ENCODE measurements at regions not wholly inside any gene's neighbourhood (a gene's known extent, or its start where the extent isn't known, plus 50 kb on each side); places are given as distances from the start of the nearest gene placed in this dataset.
"Not testable (repeated sequence)": the region's sequence is repeated elsewhere in the genome, so short reads cannot be mapped to it uniquely, and the experiment has no call there.

- no peak overlapping the region for H3K4me3 ChIP-seq (ENCODE audit: low read depth in 1 of 2, low read length in 2 of 2)
- no peaks in the 10 kb centered on the region for H3K9me3 ChIP-seq (ENCODE audit: low read length)
- no peaks in the 10 kb centered on the region for H3K4me1 ChIP-seq (ENCODE audit: insufficient read depth, low read length)
- no peak overlapping the region for H3K9ac ChIP-seq (ENCODE audit: low read length)
- no peak overlapping the region for H3K27ac ChIP-seq (ENCODE audit: low read depth, low read length)
- no peaks in the 10 kb centered on the region for H3K36me3 ChIP-seq (ENCODE audit: insufficient read depth, low read length)
- no peaks in the 10 kb centered on the region for H3K27me3 ChIP-seq (ENCODE audit: control insufficient read depth in 1 of 2, insufficient read depth in 2 of 2, low read length in 2 of 2)
Observed at GRCh38 chr13:86486582-86486981, 687.4 kb upstream of the SLITRK6 start.

GRCh38 chr13:86491121-86491520 lies 691.9 kb upstream of the SLITRK6 start:
- no peak overlapping the region for H3K9ac ChIP-seq (ENCODE audit: low read length)
- no peak overlapping the region for H3K27ac ChIP-seq (ENCODE audit: low read depth, low read length)
- no peaks in the 10 kb centered on the region for H3K9me3 ChIP-seq (ENCODE audit: low read length)
- H3K4me3 ChIP-seq (ENCODE audit: low read depth in 1 of 2, low read length in 2 of 2), result no peak overlapping the region
- H3K36me3 ChIP-seq (ENCODE audit: insufficient read depth, low read length), result no peaks in the 10 kb centered on the region
- H3K4me1 ChIP-seq (ENCODE audit: insufficient read depth, low read length), result no peaks in the 10 kb centered on the region
- H3K27me3 ChIP-seq (ENCODE audit: control insufficient read depth in 1 of 2, insufficient read depth in 2 of 2, low read length in 2 of 2), result no peaks in the 10 kb centered on the region

GRCh38 chr13:86501931-86502330 lies 702.7 kb upstream of the SLITRK6 start:
- not testable (repeated sequence) for H3K9me3 ChIP-seq (ENCODE audit: low read length)

GRCh38 chr13:86510792-86511191 lies 711.6 kb upstream of the SLITRK6 start:
- Histone ChIP-seq H3K27ac (ENCODE audit: low read depth, low read length) (no peak overlapping the region), H3K4me1 (ENCODE audit: insufficient read depth, low read length) (no peaks in the 10 kb centered on the region), H3K4me3 (ENCODE audit: low read depth in 1 of 2, low read length in 2 of 2) (no peak overlapping the region), H3K9ac (ENCODE audit: low read length) (no peak overlapping the region), H3K9me3 (ENCODE audit: low read length) (no peaks in the 10 kb centered on the region), H3K27me3 (ENCODE audit: control insufficient read depth in 1 of 2, insufficient read depth in 2 of 2, low read length in 2 of 2) (no peaks in the 10 kb centered on the region), H3K36me3 (ENCODE audit: insufficient read depth, low read length) (no peaks in the 10 kb centered on the region)

More at GRCh38 chr13:86501931-86502330, 702.7 kb upstream of the SLITRK6 start:
- H3K4me3 ChIP-seq (ENCODE audit: low read depth in 1 of 2, low read length in 2 of 2); H3K27ac ChIP-seq (ENCODE audit: low read depth, low read length); H3K4me1 ChIP-seq (ENCODE audit: insufficient read depth, low read length); H3K27me3 ChIP-seq (ENCODE audit: control insufficient read depth in 1 of 2, insufficient read depth in 2 of 2, low read length in 2 of 2); H3K9ac ChIP-seq (ENCODE audit: low read length); H3K36me3 ChIP-seq (ENCODE audit: insufficient read depth, low read length): not testable (repeated sequence)

GRCh38 chr13:86541461-86541860 lies 742.2 kb upstream of the SLITRK6 start:
- H3K9me3 ChIP-seq (ENCODE audit: low read length), result no peaks in the 10 kb centered on the region
- H3K36me3 ChIP-seq (ENCODE audit: insufficient read depth, low read length), result no peaks in the 10 kb centered on the region
- no peak overlapping the region for H3K4me3 ChIP-seq (ENCODE audit: low read depth in 1 of 2, low read length in 2 of 2)
- H3K27ac ChIP-seq (ENCODE audit: low read depth, low read length), result no peak overlapping the region
- no peaks in the 10 kb centered on the region for H3K4me1 ChIP-seq (ENCODE audit: insufficient read depth, low read length)
- H3K9ac ChIP-seq (ENCODE audit: low read length), result no peak overlapping the region
- no peaks in the 10 kb centered on the region for H3K27me3 ChIP-seq (ENCODE audit: control insufficient read depth in 1 of 2, insufficient read depth in 2 of 2, low read length in 2 of 2)

- no peak overlapping the region for H3K9ac ChIP-seq (ENCODE audit: low read length)
- H3K27me3 ChIP-seq (ENCODE audit: control insufficient read depth in 1 of 2, insufficient read depth in 2 of 2, low read length in 2 of 2), result no peaks in the 10 kb centered on the region
- H3K4me3 ChIP-seq (ENCODE audit: low read depth in 1 of 2, low read length in 2 of 2), result no peak overlapping the region
- H3K27ac ChIP-seq (ENCODE audit: low read depth, low read length), result no peak overlapping the region
- no peaks in the 10 kb centered on the region for H3K9me3 ChIP-seq (ENCODE audit: low read length)
- H3K4me1 ChIP-seq (ENCODE audit: insufficient read depth, low read length), result no peaks in the 10 kb centered on the region
- H3K36me3 ChIP-seq (ENCODE audit: insufficient read depth, low read length), result no peaks in the 10 kb centered on the region
Observed at GRCh38 chr13:86554066-86554465, 754.8 kb upstream of the SLITRK6 start.

GRCh38 chr13:86559901-86560300 lies 760.7 kb upstream of the SLITRK6 start:
- no peak overlapping the region for H3K27ac ChIP-seq (ENCODE audit: low read depth, low read length)
- H3K9me3 ChIP-seq (ENCODE audit: low read length), result no peaks in the 10 kb centered on the region
- H3K9ac ChIP-seq (ENCODE audit: low read length), result no peak overlapping the region
- H3K4me3 ChIP-seq (ENCODE audit: low read depth in 1 of 2, low read length in 2 of 2), result no peak overlapping the region
- H3K27me3 ChIP-seq (ENCODE audit: control insufficient read depth in 1 of 2, insufficient read depth in 2 of 2, low read length in 2 of 2), result no peaks in the 10 kb centered on the region
- no peaks in the 10 kb centered on the region for H3K4me1 ChIP-seq (ENCODE audit: insufficient read depth, low read length)
- H3K36me3 ChIP-seq (ENCODE audit: insufficient read depth, low read length), result no peaks in the 10 kb centered on the region

GRCh38 chr13:86562866-86563265 lies 763.6 kb upstream of the SLITRK6 start:
- Histone ChIP-seq H3K27me3 (ENCODE audit: control insufficient read depth in 1 of 2, insufficient read depth in 2 of 2, low read length in 2 of 2) (no peaks in the 10 kb centered on the region), H3K9ac (ENCODE audit: low read length) (no peak overlapping the region), H3K4me1 (ENCODE audit: insufficient read depth, low read length) (no peaks in the 10 kb centered on the region), H3K27ac (ENCODE audit: low read depth, low read length) (no peak overlapping the region), H3K36me3 (ENCODE audit: insufficient read depth, low read length) (no peaks in the 10 kb centered on the region), H3K4me3 (ENCODE audit: low read depth in 1 of 2, low read length in 2 of 2) (no peak overlapping the region), H3K9me3 (ENCODE audit: low read length) (no peaks in the 10 kb centered on the region)

- Histone ChIP-seq H3K36me3 (ENCODE audit: insufficient read depth, low read length) (no peaks in the 10 kb centered on the region), H3K9ac (ENCODE audit: low read length) (no peak overlapping the region), H3K4me1 (ENCODE audit: insufficient read depth, low read length) (no peaks in the 10 kb centered on the region), H3K4me3 (ENCODE audit: low read depth in 1 of 2, low read length in 2 of 2) (no peak overlapping the region), H3K9me3 (ENCODE audit: low read length) (no peaks in the 10 kb centered on the region), H3K27ac (ENCODE audit: low read depth, low read length) (no peak overlapping the region), H3K27me3 (ENCODE audit: control insufficient read depth in 1 of 2, insufficient read depth in 2 of 2, low read length in 2 of 2) (no peaks in the 10 kb centered on the region)
Observed at GRCh38 chr13:86563308-86563707, 764.1 kb upstream of the SLITRK6 start.

- Histone ChIP-seq H3K9me3 (ENCODE audit: low read length) (no peaks in the 10 kb centered on the region), H3K27ac (ENCODE audit: low read depth, low read length) (no peak overlapping the region), H3K9ac (ENCODE audit: low read length) (no peak overlapping the region), H3K4me3 (ENCODE audit: low read depth in 1 of 2, low read length in 2 of 2) (no peak overlapping the region), H3K4me1 (ENCODE audit: insufficient read depth, low read length) (no peaks in the 10 kb centered on the region), H3K36me3 (ENCODE audit: insufficient read depth, low read length) (no peaks in the 10 kb centered on the region), H3K27me3 (ENCODE audit: control insufficient read depth in 1 of 2, insufficient read depth in 2 of 2, low read length in 2 of 2) (no peaks in the 10 kb centered on the region)
Observed at GRCh38 chr13:86567119-86567518, 767.9 kb upstream of the SLITRK6 start.

- Histone ChIP-seq H3K36me3 (ENCODE audit: insufficient read depth, low read length) (no peaks in the 10 kb centered on the region), H3K4me1 (ENCODE audit: insufficient read depth, low read length) (no peaks in the 10 kb centered on the region), H3K4me3 (ENCODE audit: low read depth in 1 of 2, low read length in 2 of 2) (no peak overlapping the region), H3K27ac (ENCODE audit: low read depth, low read length) (no peak overlapping the region), H3K9ac (ENCODE audit: low read length) (no peak overlapping the region), H3K27me3 (ENCODE audit: control insufficient read depth in 1 of 2, insufficient read depth in 2 of 2, low read length in 2 of 2) (no peaks in the 10 kb centered on the region), H3K9me3 (ENCODE audit: low read length) (no peaks in the 10 kb centered on the region)
Observed at GRCh38 chr13:86569119-86569518, 769.9 kb upstream of the SLITRK6 start.

GRCh38 chr13:86569974-86570373 lies 770.8 kb upstream of the SLITRK6 start:
- H3K4me1 ChIP-seq (ENCODE audit: insufficient read depth, low read length), result no peaks in the 10 kb centered on the region
- H3K9ac ChIP-seq (ENCODE audit: low read length), result no peak overlapping the region
- H3K36me3 ChIP-seq (ENCODE audit: insufficient read depth, low read length), result no peaks in the 10 kb centered on the region
- H3K4me3 ChIP-seq (ENCODE audit: low read depth in 1 of 2, low read length in 2 of 2), result no peak overlapping the region
- H3K9me3 ChIP-seq (ENCODE audit: low read length), result no peaks in the 10 kb centered on the region
- no peaks in the 10 kb centered on the region for H3K27me3 ChIP-seq (ENCODE audit: control insufficient read depth in 1 of 2, insufficient read depth in 2 of 2, low read length in 2 of 2)
- H3K27ac ChIP-seq (ENCODE audit: low read depth, low read length), result no peak overlapping the region

All from muscle layer of colon (tissue), 2 donors.